SJCRH30 (cell line): ENCODE measurements at regions not wholly inside any gene's neighbourhood (a gene's known extent, or its start where the extent isn't known, plus 50 kb on each side); places are given as distances from the start of the nearest gene placed in this dataset.
"Not testable (repeated sequence)": the region's sequence is repeated elsewhere in the genome, so short reads cannot be mapped to it uniquely, and the experiment has no call there.

Experiments used
- DNase-seq, 2 experiments: peaks; one replicate each; pipeline ENCODE4 v3.0.0-alpha.2; 2015 to 2020
- H3K27ac ChIP-seq: fragments of 250-450 bp; sonication (Bioruptor Pico); 2 replicates; pipeline ENCODE4 v1.5.1; 2020; ENCODE audit warnings: mild to moderate bottlenecking, moderate library complexity
- H3K27me3 ChIP-seq: fragments of 250-450 bp; sonication (Bioruptor Pico); 2 replicates; pipeline ENCODE4 v1.5.1; 2020; ENCODE audit warnings: mild to moderate bottlenecking, moderate library complexity
- H3K36me3 ChIP-seq: fragments of 250-450 bp; sonication (Bioruptor Pico); 2 replicates; pipeline ENCODE4 v1.5.1; 2020; ENCODE audit warnings: mild to moderate bottlenecking, moderate library complexity
- H3K4me1 ChIP-seq: fragments of 250-450 bp; sonication (Bioruptor Pico); 2 replicates; pipeline ENCODE4 v1.5.1; 2020; ENCODE audit warnings: mild to moderate bottlenecking, moderate library complexity
- H3K4me3 ChIP-seq: fragments of 250-450 bp; sonication (Bioruptor Pico); 2 replicates; pipeline ENCODE4 v1.5.1; 2020; ENCODE audit warnings: mild to moderate bottlenecking, moderate library complexity
- H3K9me3 ChIP-seq: fragments of 250-450 bp; sonication (Bioruptor Pico); replicated peaks from 2 replicates; pipeline ENCODE4 v1.5.1; 2020; ENCODE audit warnings: mild to moderate bottlenecking, moderate library complexity

DNA sequence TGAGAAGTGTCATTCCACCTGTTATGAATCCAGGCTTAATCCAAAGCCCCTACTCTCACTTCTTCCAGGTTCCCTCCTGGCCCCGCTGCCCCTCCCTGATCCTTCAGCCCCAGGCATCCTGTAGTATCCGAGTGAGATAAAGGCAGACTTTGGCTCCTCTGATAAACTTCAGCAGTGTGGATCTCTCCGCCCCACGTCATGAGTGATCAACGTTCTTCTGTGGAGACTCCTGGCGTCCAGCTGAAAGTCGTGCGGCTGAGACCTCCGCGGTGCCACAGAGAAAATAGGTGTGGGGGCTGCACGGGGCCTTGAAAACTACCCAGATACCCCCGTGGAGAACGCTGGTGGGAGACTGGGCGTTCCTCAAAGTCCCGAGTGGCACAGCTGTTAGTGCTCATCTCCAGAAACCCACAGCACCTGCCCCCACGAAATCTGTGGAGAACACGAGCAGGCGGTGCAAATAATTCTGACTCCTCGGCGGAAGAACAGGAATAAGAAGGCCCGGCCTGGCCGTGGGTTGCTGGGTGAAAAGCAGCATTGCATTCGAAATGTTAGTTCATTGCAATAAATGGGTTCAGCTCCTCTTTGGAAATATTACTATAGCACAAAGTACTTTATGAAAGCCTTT, 180.0 kb upstream of the RGS6 start:
- peaks cover 5% of the 10 kb centered on the region; the same call in 1 of the 2 replicates for H3K4me1 ChIP-seq
- DNase-seq = peak; percentile 54 to 71
- peak overlapping the region; percentile 56 for H3K4me3 ChIP-seq
- H3K36me3 ChIP-seq = no peaks in the 10 kb centered on the region
- H3K27ac ChIP-seq = peak overlapping the region; percentile 43
- no peaks in the 10 kb centered on the region for H3K27me3 ChIP-seq
- H3K9me3 ChIP-seq = no peaks in the 10 kb centered on the region

GRCh38 chr14:71753126-71753830, 179.0 kb upstream of the RGS6 start:
- peak overlapping the region; percentile 43 for H3K27ac ChIP-seq
- no peaks in the 10 kb centered on the region for H3K27me3 ChIP-seq
- DNase-seq = peak; percentile 93 to 95
- no peaks in the 10 kb centered on the region for H3K36me3 ChIP-seq
- H3K4me3 ChIP-seq = peak overlapping the region; percentile 56
- no peaks in the 10 kb centered on the region for H3K9me3 ChIP-seq
- H3K4me1 ChIP-seq = peaks cover 5% of the 10 kb centered on the region; the same call in 1 of the 2 replicates

GRCh38 chr14:71753976-71754375, 178.3 kb upstream of the RGS6 start:
- Histone ChIP-seq H3K27ac (no peak overlapping the region), H3K36me3 (no peaks in the 10 kb centered on the region), H3K9me3 (no peaks in the 10 kb centered on the region), H3K4me3 (no peak overlapping the region), H3K4me1 (peaks cover 5% of the 10 kb centered on the region; the same call in 1 of the 2 replicates), H3K27me3 (no peaks in the 10 kb centered on the region)
- no peak for DNase-seq

GRCh38 chr14:71754422-71755095, 177.7 kb upstream of the RGS6 start:
- Histone ChIP-seq H3K36me3 (no peaks in the 10 kb centered on the region), H3K9me3 (no peaks in the 10 kb centered on the region), H3K4me1 (peaks cover 5% of the 10 kb centered on the region; the same call in 1 of the 2 replicates), H3K27me3 (no peaks in the 10 kb centered on the region), H3K4me3 (no peak overlapping the region), H3K27ac (no peak overlapping the region)
- DNase-seq = no peak

DNA sequence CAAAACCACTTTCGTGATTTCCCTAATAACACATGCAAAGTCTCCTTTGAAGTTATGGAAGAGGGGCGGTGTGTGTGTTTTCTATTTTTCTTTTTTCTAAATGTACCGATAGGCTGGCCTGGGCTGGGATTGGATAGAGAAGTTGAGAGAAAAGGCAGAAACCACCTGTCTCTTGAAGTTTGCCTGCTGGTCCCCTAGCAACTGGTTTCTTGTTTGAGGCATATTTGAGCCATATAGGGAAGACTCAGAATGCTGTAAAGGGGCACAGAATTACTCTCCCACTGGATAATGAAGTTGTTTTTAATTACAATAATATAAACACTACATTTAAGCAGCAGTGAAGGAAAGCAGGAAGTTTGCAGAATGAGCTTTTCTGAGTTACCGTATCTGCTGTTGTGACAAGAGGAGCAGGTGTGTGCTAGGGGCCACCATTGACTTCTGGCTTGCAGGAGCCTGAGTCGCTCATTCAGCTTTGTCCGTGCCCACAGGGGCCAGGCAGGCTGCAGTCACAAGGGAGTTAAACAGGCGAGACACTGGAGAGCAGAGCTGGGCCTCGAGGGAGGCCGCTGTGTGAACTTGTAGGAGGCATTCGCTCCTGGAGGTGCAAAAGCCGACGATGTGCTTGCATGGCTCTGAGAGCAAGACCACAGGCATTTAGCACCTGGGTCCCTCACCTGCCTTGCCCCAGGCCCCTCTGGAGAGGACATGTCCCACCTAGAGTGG, 173.8 kb upstream of the RGS6 start:
- no peak overlapping the region for H3K4me3 ChIP-seq
- no peaks in the 10 kb centered on the region for H3K4me1 ChIP-seq
- no peaks in the 10 kb centered on the region for H3K36me3 ChIP-seq
- DNase-seq = peak; percentile 37 to 59
- H3K27me3 ChIP-seq = no peaks in the 10 kb centered on the region
- H3K27ac ChIP-seq = no peak overlapping the region
- H3K9me3 ChIP-seq = no peaks in the 10 kb centered on the region

- no peak overlapping the region for H3K27ac ChIP-seq
- H3K9me3 ChIP-seq = no peaks in the 10 kb centered on the region
- H3K4me3 ChIP-seq = no peak overlapping the region
- H3K4me1 ChIP-seq = peaks cover 5% of the 10 kb centered on the region; the same call in 1 of the 2 replicates
- no peaks in the 10 kb centered on the region for H3K36me3 ChIP-seq
- H3K27me3 ChIP-seq = no peaks in the 10 kb centered on the region
- DNase-seq = no peak
Observed at GRCh38 chr14:71762575-71762974, 169.7 kb upstream of the RGS6 start.

GRCh38 chr14:71764701-71765382, 167.4 kb upstream of the RGS6 start:
- peak in 1 of 2 experiments; percentile 22 for DNase-seq
- Histone ChIP-seq H3K4me1 (peaks cover 5% of the 10 kb centered on the region; the same call in 1 of the 2 replicates), H3K4me3 (peak overlapping the region; percentile 25), H3K36me3 (no peaks in the 10 kb centered on the region), H3K27me3 (no peaks in the 10 kb centered on the region), H3K27ac (no peak overlapping the region), H3K9me3 (no peaks in the 10 kb centered on the region)

DNA sequence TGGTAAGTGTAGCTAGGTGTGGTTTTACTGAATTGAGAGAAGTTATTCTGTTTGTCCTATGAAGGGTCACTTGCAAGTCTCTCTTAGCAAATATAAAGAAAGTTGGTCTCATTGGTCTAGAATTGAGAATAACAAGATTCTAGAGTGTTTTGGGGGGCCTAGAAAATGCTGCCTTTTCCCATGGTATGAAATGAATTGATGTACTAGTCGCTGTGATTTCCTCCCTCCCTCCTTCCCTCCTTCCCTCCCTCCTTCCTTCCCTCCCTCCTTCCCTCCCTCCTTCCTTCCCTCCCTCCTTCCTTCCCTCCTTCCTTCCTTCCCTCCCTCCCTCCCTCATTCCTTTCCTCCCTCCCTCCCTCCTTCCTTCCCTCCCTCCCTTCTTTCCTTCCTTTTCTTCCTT, 166.7 kb upstream of the RGS6 start:
- peaks cover 5% of the 10 kb centered on the region; the same call in 1 of the 2 replicates for H3K4me1 ChIP-seq
- H3K4me3 ChIP-seq = no peak overlapping the region
- H3K27me3 ChIP-seq = no peaks in the 10 kb centered on the region
- H3K36me3 ChIP-seq = no peaks in the 10 kb centered on the region
- no peak for DNase-seq
- no peak overlapping the region for H3K27ac ChIP-seq
- no peaks in the 10 kb centered on the region for H3K9me3 ChIP-seq

DNA sequence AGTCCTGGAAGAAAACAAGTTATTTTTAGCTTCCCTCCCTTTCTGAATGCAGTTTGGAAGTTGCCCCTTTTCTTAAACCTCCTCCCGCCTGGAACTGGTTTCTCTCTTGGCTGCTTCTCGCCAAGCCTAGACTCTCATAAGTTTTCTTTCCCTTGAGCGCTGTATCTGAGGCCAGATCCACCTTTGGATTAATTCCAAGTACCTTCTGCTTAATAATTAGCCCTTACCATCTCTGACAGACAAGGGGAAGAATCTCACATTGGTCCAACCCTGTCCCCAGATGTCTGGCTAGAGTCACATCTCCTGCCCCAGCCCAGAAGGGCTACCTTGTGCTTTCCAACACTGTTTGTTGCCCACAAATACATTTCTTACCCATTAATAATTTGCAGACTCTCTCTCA, 161.8 kb upstream of the RGS6 start:
- no peak overlapping the region for H3K27ac ChIP-seq
- no peak for DNase-seq
- H3K9me3 ChIP-seq = no peaks in the 10 kb centered on the region
- no peaks in the 10 kb centered on the region for H3K36me3 ChIP-seq
- H3K4me1 ChIP-seq = no peaks in the 10 kb centered on the region
- no peaks in the 10 kb centered on the region for H3K27me3 ChIP-seq
- no peak overlapping the region for H3K4me3 ChIP-seq

GRCh38 chr14:71771421-71771820, 160.8 kb upstream of the RGS6 start:
- not testable (repeated sequence) for H3K27ac ChIP-seq

DNA sequence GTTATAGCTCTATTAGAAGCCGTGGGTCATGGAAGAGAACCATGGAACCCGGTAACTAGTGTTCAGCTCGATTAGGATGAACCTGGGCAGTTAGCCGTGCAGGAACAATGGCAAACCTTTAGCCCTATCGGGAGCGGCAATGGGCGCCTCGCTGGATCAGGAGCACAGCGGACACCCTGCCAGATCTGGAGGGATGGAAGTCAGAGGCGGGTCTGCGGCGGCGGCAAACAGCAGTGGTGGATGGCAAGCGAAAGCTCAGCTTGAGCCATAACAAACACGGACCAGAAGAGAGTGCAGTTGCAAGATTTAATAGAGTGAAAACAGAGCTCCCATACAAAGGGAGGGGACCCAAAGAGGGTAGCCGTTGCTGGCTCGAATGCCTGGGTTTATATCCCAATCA, 160.2 kb upstream of the RGS6 start:
- H3K9me3 ChIP-seq, H3K27ac ChIP-seq, H3K27me3 ChIP-seq, H3K4me3 ChIP-seq, DNase-seq, H3K36me3 ChIP-seq, H3K4me1 ChIP-seq: not testable (repeated sequence)

More at GRCh38 chr14:71771421-71771820, 160.8 kb upstream of the RGS6 start:
- H3K27me3 ChIP-seq, H3K4me1 ChIP-seq, H3K36me3 ChIP-seq, H3K4me3 ChIP-seq, DNase-seq, H3K9me3 ChIP-seq: not testable (repeated sequence)

DNA sequence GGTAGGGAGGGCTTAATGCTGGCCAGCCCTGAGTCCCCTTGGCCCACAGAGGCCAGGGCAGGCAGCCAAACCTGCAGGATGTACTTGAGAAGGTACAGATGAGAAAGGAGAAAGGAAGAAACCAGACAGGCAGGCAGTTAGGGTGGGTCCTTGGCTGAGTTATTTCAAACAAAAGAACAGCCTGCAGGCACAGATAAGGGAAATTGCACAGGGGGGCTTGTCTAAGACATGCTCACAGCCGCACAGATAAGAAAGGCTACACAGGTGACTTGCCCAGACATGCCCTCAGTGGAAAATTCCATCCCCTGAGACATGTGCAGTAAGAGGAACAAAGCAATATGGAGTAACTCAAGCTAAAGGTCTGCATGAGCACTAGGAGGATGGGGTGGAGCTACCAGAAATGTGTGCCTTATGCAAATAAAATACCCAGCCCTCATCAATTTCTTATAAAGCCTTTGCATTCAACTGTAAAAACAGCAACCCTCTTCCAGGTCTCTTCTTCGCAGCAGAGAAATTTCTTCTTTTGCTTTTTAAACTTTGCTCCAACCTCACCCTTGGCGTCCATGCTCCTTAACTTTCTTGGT, 158.2 kb upstream of the RGS6 start:
- no peaks in the 10 kb centered on the region for H3K27me3 ChIP-seq
- H3K4me1 ChIP-seq = no peaks in the 10 kb centered on the region
- no peak overlapping the region for H3K27ac ChIP-seq
- no peak overlapping the region for H3K4me3 ChIP-seq
- DNase-seq = no peak
- no peaks in the 10 kb centered on the region for H3K36me3 ChIP-seq
- no peaks in the 10 kb centered on the region for H3K9me3 ChIP-seq

DNA sequence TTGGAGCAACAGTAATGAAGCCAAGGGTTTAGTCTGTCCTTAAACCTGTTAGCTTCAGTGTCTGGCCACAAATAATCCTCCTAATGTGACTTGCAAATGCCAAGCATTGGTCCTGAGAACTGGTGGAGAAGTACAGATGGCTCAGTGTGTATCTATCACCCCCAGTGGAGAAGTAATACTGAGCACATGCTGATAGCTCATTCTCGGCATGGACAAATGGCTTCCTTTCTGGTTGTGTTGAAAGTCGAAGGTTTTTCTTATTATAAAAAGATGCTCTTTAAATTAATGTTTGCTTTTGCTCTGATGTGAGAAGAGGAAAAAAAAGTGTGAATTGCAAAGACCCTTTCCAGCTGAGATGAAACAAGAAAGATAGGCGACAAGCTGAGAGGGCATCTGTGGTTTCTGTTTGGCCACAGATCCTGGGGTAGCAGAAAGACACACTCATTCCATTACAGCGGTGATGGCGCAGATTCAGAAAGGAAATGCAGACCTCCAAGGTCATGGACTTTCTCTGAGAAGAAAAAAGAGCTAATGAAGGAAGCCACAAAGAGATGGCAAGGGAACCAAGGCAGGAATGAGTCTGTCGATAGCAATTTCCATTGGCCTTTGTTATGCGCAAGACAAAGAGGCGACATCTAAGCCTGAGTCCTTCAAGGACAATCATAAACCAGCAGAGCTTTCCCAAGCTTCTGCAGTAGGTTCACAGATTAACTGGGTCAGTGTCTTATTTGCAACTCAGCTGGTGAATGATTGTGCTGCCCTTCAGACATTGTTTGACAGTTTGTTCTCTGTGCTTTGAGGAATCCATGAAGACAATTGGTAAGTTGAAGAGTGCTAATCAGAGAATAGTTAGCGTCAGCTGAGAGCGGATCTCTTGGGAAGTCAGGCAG, 155.5 kb upstream of the RGS6 start:
- Histone ChIP-seq H3K9me3 (no peaks in the 10 kb centered on the region), H3K27me3 (no peaks in the 10 kb centered on the region), H3K27ac (no peak overlapping the region), H3K36me3 (no peaks in the 10 kb centered on the region), H3K4me3 (no peak overlapping the region), H3K4me1 (no peaks in the 10 kb centered on the region)
- DNase-seq = no peak
